H4 (cell line): ENCODE measurements at regions not wholly inside any gene's neighbourhood (a gene's known extent, or its start where the extent isn't known, plus 50 kb on each side); places are given as distances from the start of the nearest gene placed in this dataset.
"Not testable (repeated sequence)": the region's sequence is repeated elsewhere in the genome, so short reads cannot be mapped to it uniquely, and the experiment has no call there.

ENCODE experiments used
- DNase-seq: peaks from one replicate; pipeline ENCODE4 v3.0.0-alpha.2; 2015; ENCODE audit warnings: low spot score

GRCh38 chr5:72692651-72693442 is 123.6 kb upstream of the TNPO1 start:
- DNase-seq = no peak

DNA sequence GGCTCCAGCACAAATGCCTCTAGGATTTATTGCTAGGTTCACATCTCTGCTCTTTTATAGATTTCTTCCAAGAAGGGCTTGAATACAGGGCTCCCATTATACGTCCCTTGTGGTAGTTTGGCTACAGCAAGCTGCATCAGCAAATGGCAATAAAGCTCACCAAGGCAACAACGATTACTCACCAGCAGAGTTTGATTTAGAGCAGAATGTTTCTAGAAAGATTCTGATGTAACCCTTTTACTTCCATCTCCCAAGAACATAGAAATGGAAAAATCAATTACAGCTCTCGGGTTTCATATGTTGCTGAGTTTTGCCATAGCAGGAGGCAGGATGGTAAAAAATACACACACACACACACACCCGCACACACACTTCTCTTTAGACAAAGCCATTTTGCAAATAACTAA is 124.2 kb upstream of the TNPO1 start:
- DNase-seq = no peak

GRCh38 chr5:72691751-72692150 is 124.7 kb upstream of the TNPO1 start:
- no peak for DNase-seq

- DNase-seq = no peak
These were observed 127.5 kb upstream of the TNPO1 start for GRCh38 chr5:72688916-72689315.

DNA sequence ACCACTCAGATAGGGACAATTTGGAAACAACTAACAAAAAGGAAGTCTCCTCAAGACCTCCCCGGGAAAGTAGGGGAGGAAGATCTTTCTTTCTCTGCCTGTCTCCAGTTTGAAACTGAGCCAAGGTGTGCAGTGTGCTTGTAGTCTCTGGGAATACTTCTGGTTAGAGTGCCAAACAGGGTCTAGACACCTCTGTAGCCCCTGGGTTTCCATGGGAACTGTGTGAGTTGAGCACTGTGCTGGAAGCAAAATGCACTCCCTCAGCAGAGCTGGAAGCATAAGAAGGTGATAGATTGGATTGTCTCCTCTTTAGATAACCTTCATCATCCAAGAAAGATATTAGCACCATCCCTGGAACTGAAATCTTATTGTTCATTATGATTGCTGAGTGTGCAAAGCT is 129.2 kb upstream of the TNPO1 start:
- no peak for DNase-seq

DNA sequence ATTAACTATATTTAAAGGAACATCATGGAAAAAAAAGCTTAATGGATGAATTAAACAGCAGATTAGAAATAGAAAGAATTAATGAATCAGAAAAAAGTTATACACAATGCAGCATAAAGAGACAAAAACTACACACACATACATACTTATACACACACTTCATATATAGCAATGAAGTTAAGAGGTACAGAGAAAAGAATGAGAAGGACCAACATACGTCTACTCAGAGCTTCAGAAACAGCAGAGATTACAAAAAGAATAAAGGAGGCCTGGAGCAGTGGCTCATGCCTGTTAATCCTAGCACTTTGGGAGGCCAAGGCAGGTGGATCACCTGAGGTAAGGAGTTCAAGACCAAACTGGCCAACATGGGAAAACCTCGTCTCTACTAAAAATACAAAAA is 133.9 kb upstream of the TNPO1 start:
- DNase-seq = no peak

DNA sequence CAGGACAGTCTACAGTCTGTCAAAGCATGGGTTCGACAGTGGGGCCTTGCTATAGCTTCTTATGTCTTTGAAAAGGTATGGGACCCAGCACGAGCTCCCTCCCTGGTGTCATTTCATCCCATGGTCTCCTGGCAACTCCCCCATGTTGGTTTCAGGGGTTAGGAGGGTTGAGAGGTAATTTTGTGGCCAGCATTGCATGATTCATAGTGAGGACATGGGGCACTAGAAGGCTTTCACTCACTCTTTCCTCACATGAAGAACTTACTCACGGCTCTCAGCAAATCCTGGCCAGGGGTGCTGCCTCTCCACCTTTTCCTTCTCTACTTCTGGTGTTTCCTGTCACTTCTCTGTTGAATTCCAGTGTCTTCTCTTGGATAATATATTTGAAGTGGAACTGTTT is 134.7 kb upstream of the TNPO1 start:
- no peak for DNase-seq

GRCh38 chr5:72677447-72677846 is 139.0 kb upstream of the TNPO1 start:
- no peak for DNase-seq

GRCh38 chr5:72676831-72677230 is 139.6 kb upstream of the TNPO1 start:
- DNase-seq = not testable (repeated sequence)

GRCh38 chr5:72673623-72674022 is 142.8 kb upstream of the TNPO1 start:
- no peak for DNase-seq

DNA sequence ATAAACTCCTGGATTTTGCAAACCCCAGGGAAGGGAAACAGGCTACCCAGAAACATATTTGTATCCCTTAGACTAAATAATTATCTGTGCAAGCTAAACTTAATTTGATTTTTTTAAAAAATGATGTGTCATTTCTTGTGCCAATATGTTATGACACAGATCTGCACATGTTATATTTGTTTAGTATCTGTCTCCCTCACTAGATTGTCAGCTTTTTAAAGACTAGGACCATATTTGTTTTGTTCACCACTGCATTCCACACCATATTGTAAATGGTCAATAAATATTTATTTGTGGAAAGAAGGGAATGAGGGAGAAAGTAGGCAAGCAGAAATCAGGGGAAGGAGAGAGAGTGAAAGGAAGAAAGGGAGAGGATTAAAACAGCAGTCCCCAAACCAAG is 143.3 kb upstream of the TNPO1 start:
- no peak for DNase-seq

DNA sequence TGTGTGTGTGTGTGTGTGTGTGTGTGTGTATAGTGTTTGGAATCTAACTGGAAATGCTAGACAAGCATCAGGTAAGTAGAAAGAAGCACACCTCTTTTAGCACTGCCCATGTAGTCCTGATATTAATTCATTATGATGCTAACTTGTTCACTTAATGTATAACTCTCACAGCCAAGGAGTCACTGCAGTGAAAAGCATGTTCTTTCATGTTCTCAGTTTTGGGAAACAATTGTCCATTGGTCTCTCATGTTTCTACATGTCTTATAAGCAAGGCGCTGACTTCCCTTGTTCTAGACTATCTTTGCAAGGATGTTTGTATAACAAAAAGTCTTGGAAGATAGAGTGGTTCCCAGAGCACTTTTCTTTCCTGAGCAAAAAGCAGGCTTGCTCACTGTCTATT is 148.8 kb upstream of the TNPO1 start:
- DNase-seq = no peak

DNA sequence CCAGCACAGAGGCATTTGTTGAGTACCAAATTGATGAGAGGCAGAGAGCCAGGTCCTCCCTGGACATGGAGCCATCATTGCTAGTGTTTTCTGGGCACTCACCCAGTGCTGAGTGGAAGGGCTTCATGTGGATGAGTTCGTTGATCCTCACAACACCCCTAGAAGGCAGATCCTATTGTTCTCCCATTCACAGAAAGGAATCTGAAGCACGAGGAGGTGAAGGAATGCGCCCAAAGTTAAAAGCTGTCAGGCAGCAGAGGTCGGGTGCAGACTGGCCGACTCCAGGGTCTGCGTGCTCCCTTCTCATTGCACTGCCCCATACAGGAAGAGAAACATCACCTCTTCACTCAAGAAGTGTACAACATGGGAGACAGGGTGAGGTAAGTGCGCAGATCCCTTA is 153.5 kb upstream of the TNPO1 start:
- DNase-seq = no peak

DNA sequence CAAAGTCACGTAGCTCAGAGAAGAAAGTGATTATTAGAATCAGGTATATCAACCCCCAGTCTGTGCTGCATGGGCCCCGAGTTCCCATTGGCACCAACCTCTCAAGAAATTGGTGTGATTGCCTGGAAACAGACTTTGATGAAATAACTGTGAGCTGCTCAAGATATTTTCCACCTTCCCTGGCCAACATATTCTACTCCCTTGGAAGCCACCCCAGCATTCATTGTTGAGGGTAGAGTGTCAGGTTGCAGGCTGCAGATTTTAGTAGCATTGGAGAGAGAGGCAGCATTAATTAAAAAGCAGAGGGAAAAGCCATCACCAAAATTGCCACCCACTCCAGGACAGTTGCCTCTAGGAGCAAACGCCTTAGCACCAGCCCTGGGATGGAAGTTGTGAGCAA is 154.2 kb upstream of the TNPO1 start:
- DNase-seq = no peak

DNA sequence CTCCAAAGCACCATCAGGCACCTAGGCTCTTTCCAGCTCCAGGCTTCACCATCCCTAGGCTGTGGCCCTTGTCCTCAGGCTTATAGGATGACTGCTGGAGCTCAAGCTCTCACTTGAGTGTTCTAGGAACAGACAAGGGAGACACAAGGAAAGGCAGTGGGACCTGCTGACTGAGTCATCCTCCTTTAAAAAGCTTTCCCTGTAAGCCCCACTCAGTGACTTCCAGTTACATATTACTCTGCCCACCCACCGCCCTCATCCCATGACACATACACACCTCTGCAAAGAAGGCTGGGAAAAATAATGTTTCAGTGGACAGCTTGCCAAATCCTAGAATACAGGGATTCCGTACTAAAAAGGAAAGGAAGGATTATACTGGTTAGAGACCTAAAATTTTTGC is 154.2 kb upstream of the ZNF366 start:
- DNase-seq = no peak

DNA sequence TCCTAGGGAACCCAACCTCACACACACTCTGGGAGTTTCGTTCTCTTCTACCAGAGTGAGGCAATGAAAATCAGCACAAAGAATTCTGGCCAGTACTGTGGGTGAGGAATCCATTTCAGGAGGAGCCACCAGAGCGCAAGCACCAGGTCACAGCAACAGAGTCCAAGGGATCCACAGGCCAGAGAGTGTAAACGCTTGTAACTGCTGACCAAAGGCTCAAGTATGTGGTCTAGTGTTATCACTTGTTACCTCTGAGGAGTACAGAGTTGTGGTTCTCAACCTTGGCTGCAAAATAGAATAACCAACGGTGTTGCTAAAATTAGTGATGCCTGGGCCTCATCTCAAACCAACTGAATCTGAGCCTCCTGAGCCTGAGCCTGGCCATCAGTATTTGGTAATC is 152.5 kb upstream of the ZNF366 start:
- DNase-seq = no peak

DNA sequence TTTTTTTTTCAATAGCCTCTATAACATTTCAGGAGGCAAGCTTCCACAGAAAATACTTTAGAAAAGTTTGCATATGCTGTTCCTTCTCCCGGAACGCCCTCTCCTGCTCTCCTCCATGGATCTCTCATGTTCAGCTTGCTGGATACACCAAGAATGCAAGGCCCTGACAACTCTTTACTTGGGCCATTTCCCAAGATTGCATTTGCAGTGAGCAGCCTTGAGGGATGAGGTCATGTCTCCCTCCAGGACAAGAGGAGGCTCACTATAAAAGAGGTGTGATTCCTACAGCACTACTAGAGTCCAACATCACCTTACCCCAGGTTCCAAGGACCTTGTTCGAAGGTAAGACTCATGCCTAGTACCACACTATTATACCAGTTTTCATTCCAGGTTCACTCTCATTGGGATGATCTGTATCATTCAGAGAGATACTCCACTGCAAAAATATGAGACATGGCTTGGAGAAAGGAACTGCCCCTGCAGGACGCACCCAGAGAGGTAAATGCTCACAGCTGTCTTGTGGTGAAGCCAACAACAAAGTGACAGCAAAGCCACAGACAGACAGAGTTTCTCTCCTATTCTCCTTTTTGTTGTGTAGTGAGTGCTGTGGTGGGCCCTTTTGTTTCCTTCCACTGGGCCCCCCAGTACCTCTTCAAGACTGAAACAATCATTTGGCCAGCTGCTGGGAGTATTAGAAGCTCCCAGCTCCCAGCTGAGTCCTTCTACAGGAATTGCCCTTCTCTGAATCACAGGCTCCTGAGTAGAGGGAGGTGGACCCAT is 151.7 kb upstream of the ZNF366 start:
- DNase-seq = no peak

DNA sequence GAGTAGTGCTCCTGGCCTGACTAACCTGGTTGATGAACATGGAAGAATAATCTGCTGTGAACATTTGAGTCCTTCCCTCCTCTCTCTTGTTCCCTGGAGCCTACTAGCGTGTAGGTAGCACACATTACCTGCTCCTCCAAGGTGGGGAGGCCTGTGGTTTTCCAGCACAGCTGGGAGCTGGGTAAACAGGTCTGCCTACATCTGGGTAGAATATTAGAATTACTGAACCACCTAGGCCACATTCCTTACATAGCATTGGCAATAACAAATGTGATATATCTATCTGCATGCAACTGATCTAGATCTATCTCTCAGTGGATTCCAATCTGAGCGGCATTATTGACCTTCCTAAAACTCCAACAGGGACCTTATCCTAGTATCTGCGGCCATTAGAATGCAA is 151.0 kb upstream of the ZNF366 start:
- DNase-seq = no peak

DNA sequence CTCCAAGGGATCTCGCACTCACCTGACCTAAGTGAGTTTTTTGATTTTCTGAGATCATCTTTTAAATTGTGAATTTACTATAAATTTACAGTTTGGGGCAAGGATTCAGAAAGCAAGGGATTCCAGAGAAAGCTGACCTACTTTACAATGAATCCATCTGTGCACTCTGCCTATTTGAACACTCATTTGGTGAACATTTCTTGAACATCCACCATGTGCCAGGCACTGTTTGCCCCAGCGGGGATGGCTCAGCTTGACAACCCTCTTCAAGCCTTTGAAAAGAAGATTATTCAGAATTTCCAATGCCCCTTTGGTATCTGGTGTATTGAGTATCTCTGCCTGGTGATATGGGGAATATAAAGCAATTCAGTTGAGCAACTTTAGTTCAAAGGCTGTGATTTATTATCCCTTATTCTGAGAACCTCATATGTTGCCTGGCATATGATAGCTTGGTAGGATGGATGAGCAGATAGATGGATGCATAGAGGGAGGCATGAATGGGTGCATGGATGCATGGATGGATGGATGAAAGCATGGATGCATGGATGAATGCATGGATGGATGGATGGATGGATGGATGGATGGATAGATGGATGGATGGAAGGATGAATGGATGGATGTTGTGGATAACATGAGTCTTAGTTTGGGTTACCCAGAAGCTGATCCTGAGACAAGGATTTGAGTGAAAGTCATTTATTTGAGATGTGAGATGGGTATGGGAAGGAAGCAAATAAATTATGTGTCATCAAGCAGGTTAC is 149.7 kb upstream of the ZNF366 start:
- DNase-seq = no peak

- DNase-seq = no peak
These were observed 149.1 kb upstream of the ZNF366 start for GRCh38 chr5:72656331-72656730.

DNA sequence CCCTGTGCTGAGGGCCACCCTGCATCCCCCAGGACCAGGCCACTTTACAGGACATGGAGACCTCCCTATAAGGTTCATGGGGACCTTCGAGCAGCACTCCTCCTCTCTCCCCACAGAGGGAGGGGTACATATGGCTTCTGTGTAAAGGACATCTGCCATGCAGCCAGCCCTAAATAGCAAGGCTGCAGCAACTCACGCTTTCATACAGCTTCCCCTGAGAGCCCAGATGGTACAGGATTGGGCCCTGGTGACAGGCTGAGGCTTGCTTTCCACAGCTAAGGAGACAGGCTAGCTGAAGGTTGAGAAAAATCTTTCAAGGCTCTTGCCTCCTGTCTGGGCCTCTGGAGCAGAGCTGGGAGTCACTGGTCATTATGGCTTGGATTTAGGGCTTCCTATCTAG is 147.0 kb upstream of the ZNF366 start:
- DNase-seq = no peak

GRCh38 chr5:72653586-72653985 is 146.4 kb upstream of the ZNF366 start:
- DNase-seq = no peak

DNA sequence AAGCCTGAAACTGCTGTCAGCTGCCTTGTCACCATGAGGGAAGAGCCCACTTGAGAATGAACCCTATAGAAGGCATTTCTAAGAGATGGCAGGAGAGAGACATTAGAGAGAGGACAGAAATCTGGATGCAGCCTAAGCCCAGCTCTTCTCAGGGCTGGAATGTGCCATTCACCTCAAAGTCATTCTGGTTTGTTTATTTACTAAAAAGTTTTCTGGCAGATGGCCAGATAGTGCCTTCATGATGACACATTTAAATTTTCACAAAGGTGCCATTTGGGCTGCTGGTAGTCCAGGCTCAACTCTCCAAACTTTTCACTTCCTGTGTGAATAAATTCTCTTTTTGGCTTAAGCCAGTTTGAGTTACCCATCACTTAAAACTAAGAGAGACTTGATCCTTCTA is 144.6 kb upstream of the ZNF366 start:
- no peak for DNase-seq
